IMR-90 (cell line): ENCODE measurements at regions not wholly inside any gene's neighbourhood (a gene's known extent, or its start where the extent isn't known, plus 50 kb on each side); places are given as distances from the start of the nearest gene placed in this dataset.

Experiments used
- ATAC-seq: fragments of 200-7000 bp; cut with Tn5 transposase; 2 replicates; pipeline ENCODE4 v1.9.1; 2020; ENCODE audit warnings: low read depth, mild to moderate bottlenecking, moderate library complexity
- BruUV-seq: library from RNA; stranded (reverse); fragments of 400-500 nt; replicated peaks from 2 replicates; lab custom pipeline; 2021; lab: Mats Ljungman, UMichigan
- CTCF ChIA-PET: fragments of 300-600 bp; formaldehyde crosslinking; extraction: SDS; loops from one replicate; lab custom pipeline; 2021; ENCODE audit warnings: antibody characterized with exemption; lab: Yijun Ruan, JAX
- POLR2A ChIA-PET: fragments of 300-600 bp; sonication (Branson Sonifier 250); formaldehyde crosslinking; loops from one replicate; lab custom pipeline; 2022; ENCODE audit warnings: antibody characterized with exemption; ENCODE audit not compliant: unreplicated experiment; lab: Charles Lee
- DNase-seq: peaks from one replicate; pipeline ENCODE4 v3.0.0; 2013
- H2AFZ ChIP-seq: replicated peaks from 2 replicates; pipeline ENCODE3; 2013; ENCODE audit warnings: low read length, mild to moderate bottlenecking; ENCODE audit not compliant: poor library complexity
- H2AK5ac ChIP-seq: 2 replicates; pipeline ENCODE4 v1.6.1; 2013; ENCODE audit warnings: low read depth, low read length, inconsistent platforms
- H2AK9ac ChIP-seq: replicated peaks from 2 replicates; pipeline ENCODE3; 2013; ENCODE audit warnings: mild to moderate bottlenecking, low read depth, low read length, moderate library complexity; ENCODE audit not compliant: poor library complexity
- H2BK120ac ChIP-seq: 2 replicates; pipeline ENCODE4 v1.6.1; 2013; ENCODE audit warnings: low read depth, low read length, inconsistent platforms
- H2BK15ac ChIP-seq: 3 replicates; pipeline ENCODE4 v1.6.1; 2013; ENCODE audit warnings: low read depth, low read length, inconsistent platforms
- H2BK20ac ChIP-seq: 2 replicates; pipeline ENCODE4 v1.6.1; 2013; ENCODE audit warnings: low read depth, mild to moderate bottlenecking, inconsistent platforms, low read length, moderate library complexity
- H2BK5ac ChIP-seq: 2 replicates; pipeline ENCODE4 v1.6.1; 2013; ENCODE audit warnings: mild to moderate bottlenecking, low read depth, low read length, inconsistent platforms; ENCODE audit not compliant: poor library complexity, severe bottlenecking
- H3K14ac ChIP-seq: replicated peaks from 2 replicates; pipeline ENCODE4 v1.6.1; 2013; ENCODE audit warnings: low read depth, low read length, inconsistent platforms
- H3K18ac ChIP-seq: 2 replicates; pipeline ENCODE4 v1.6.1; 2013; ENCODE audit warnings: low read depth, low read length, control low read depth
- H3K23ac ChIP-seq: 2 replicates; pipeline ENCODE4 v1.6.1; 2013; ENCODE audit warnings: low read depth, low read length, inconsistent platforms
- H3K27ac ChIP-seq: 2 replicates; pipeline ENCODE4 v1.5.1; 2013; ENCODE audit warnings: mild to moderate bottlenecking, control low read depth, low read length; ENCODE audit not compliant: insufficient read depth
- H3K27me3 ChIP-seq: 2 replicates; pipeline ENCODE4 v1.6.1; 2013; ENCODE audit warnings: low read length; ENCODE audit not compliant: control insufficient read depth, insufficient read depth
- H3K36me3 ChIP-seq: 2 replicates; pipeline ENCODE4 v1.6.1; 2013; ENCODE audit warnings: low read length, mixed read lengths; ENCODE audit not compliant: control insufficient read depth, insufficient read depth
- H3K4ac ChIP-seq: 2 replicates; pipeline ENCODE4 v1.6.1; 2013; ENCODE audit warnings: low read depth, low read length, inconsistent platforms
- H3K4me1 ChIP-seq: 2 replicates; pipeline ENCODE4 v1.6.1; 2013; ENCODE audit warnings: low read length, mixed read lengths; ENCODE audit not compliant: control insufficient read depth, insufficient read depth
- H3K4me2 ChIP-seq: 2 replicates; pipeline ENCODE4 v1.6.1; 2013; ENCODE audit warnings: low read depth, mild to moderate bottlenecking, control low read depth, low read length, moderate library complexity
- H3K4me3 ChIP-seq: 2 replicates; pipeline ENCODE4 v1.5.1; 2013; ENCODE audit warnings: low read depth, mild to moderate bottlenecking, control low read depth, low read length, moderate library complexity; ENCODE audit not compliant: insufficient read depth
- H3K56ac ChIP-seq: 2 replicates; pipeline ENCODE4 v1.6.1; 2013; ENCODE audit warnings: low read length, inconsistent platforms; ENCODE audit not compliant: insufficient read depth; ENCODE audit errors: extremely low read depth
- H3K79me1 ChIP-seq, 2 experiments: 2 replicates each; pipeline ENCODE4 v1.6.1; 2013; ENCODE audit warnings: low read length in 2 of 2, inconsistent platforms in 1 of 2, low read depth in 1 of 2
- H3K9ac ChIP-seq: 2 replicates; pipeline ENCODE4 v1.6.1; 2013; ENCODE audit warnings: low read depth, low read length, control low read depth
- H3K9me1 ChIP-seq: 2 replicates; pipeline ENCODE4 v1.6.1; 2013; ENCODE audit warnings: low read length, inconsistent platforms; ENCODE audit not compliant: insufficient read depth
- H3K9me3 ChIP-seq: 2 replicates; pipeline ENCODE4 v1.6.1; 2013; ENCODE audit warnings: low read length; ENCODE audit not compliant: control insufficient read depth, insufficient read depth
- H4K20me1 ChIP-seq: 2 replicates; pipeline ENCODE4 v1.6.1; 2013; ENCODE audit warnings: low read length, inconsistent platforms; ENCODE audit not compliant: insufficient read depth
- H4K5ac ChIP-seq: 2 replicates; pipeline ENCODE4 v1.6.1; 2013; ENCODE audit warnings: mild to moderate bottlenecking, low read depth, low read length, control low read depth
- H4K8ac ChIP-seq, 2 experiments: 2 replicates each; pipeline ENCODE4 v1.6.1; 2013; ENCODE audit warnings: low read depth in 2 of 2, low read length in 2 of 2, control low read depth in 1 of 2, inconsistent platforms in 1 of 2
- H4K91ac ChIP-seq: 2 replicates; pipeline ENCODE4 v1.6.1; 2013; ENCODE audit warnings: low read depth, low read length, inconsistent platforms; ENCODE audit not compliant: insufficient read depth
- BHLHE40 ChIP-seq: fragments of 150-350 bp; IDR thresholded peaks from 2 replicates; pipeline ENCODE4 v1.6.1; 2016; ENCODE audit warnings: mild to moderate bottlenecking, low read depth, low read length
- CEBPB ChIP-seq: IDR thresholded peaks from 2 replicates; pipeline ENCODE4 v1.6.1; 2012; ENCODE audit warnings: low read depth, low read length, improper control_type of control experiment
- CHD1 ChIP-seq: IDR thresholded peaks from 2 replicates; pipeline ENCODE4 v1.6.1; 2012; ENCODE audit warnings: low read depth, low read length, improper control_type of control experiment
- ELK1 ChIP-seq: fragments of 150-350 bp; IDR thresholded peaks from 2 replicates; pipeline ENCODE4 v1.6.1; 2016; ENCODE audit warnings: low read depth, mild to moderate bottlenecking, low read length, moderate library complexity, borderline replicate concordance
- FOS ChIP-seq: fragments of 150-350 bp; IDR thresholded peaks from 2 replicates; pipeline ENCODE4 v1.6.1; 2016; ENCODE audit warnings: low read depth, low read length
- MAFK ChIP-seq: IDR thresholded peaks from 2 replicates; pipeline ENCODE4 v1.6.1; 2012; ENCODE audit warnings: low read depth, low read length, improper control_type of control experiment
- MAZ ChIP-seq: IDR thresholded peaks from 2 replicates; pipeline ENCODE4 v1.6.1; 2012; ENCODE audit warnings: low read depth, mild to moderate bottlenecking, low read length, improper control_type of control experiment, moderate library complexity, borderline replicate concordance
- MXI1 ChIP-seq: IDR thresholded peaks from 2 replicates; pipeline ENCODE4 v1.6.1; 2012; ENCODE audit warnings: low read depth, mild to moderate bottlenecking, low read length, moderate library complexity, borderline replicate concordance
- NFE2L2 ChIP-seq: fragments of 150-350 bp; IDR thresholded peaks from 2 replicates; pipeline ENCODE4 v1.6.1; 2016; ENCODE audit warnings: low read depth, mild to moderate bottlenecking, low read length
- POLR2A ChIP-seq: IDR thresholded peaks from 2 replicates; pipeline ENCODE4 v1.6.1; 2012; ENCODE audit warnings: mild to moderate bottlenecking, low read depth, low read length
- RAD21 ChIP-seq: IDR thresholded peaks from 2 replicates; pipeline ENCODE4 v1.6.1; 2012; ENCODE audit warnings: low read length, improper control_type of control experiment
- RCOR1 ChIP-seq: IDR thresholded peaks from 2 replicates; pipeline ENCODE4 v1.6.1; 2012; ENCODE audit warnings: mild to moderate bottlenecking, low read length, improper control_type of control experiment; ENCODE audit not compliant: insufficient replicate concordance
- RFX5 ChIP-seq: IDR thresholded peaks from 2 replicates; pipeline ENCODE4 v1.8.0; 2012; ENCODE audit warnings: low read depth, mild to moderate bottlenecking, low read length, moderate library complexity
- SMC3 ChIP-seq: fragments of 150-350 bp; IDR thresholded peaks from 2 replicates; pipeline ENCODE4 v1.6.1; 2016; ENCODE audit warnings: low read depth, mild to moderate bottlenecking, antibody characterized with exemption, low read length, moderate library complexity
- WGBS, 2 experiments: methylation state at CpG; one replicate each; pipeline versions ENCODE4 v1.1.5 to v1.1.7; 2013; ENCODE audit warnings: missing lambda C conversion rate in 2 of 2; ENCODE audit not compliant: insufficient read length in 1 of 2; ENCODE audit errors: extremely low coverage in 2 of 2; 5-methylcytosine and 5-hydroxymethylcytosine counted together
- dilution Hi-C: fragments of 300-500 bp; cut with HindIII; formaldehyde crosslinking; loops from one replicate; pipeline ENCODE4 v1.14.3; 2018; ENCODE audit warnings: low sequenced_read_pairs; ENCODE audit not compliant: unreplicated experiment
- in situ Hi-C: fragments of 300-500 bp; cut with MboI; formaldehyde crosslinking; loops from 3 replicates; pipeline ENCODE4 v1.14.3; 2019; ENCODE audit warnings: low sequenced_read_pairs, inconsistent platforms, mixed read lengths
- intact Hi-C: fragments of 100-400 bp; cut with micrococcal nuclease; formaldehyde crosslinking; loops from 2 replicates; pipeline ENCODE4 v1.10.0; 2022
- TF ChIP-seq, protein P1 (sequence below): fragments of 150-350 bp; IDR thresholded peaks from 2 replicates; pipeline ENCODE4 v1.6.1; 2017; ENCODE audit warnings: mild to moderate bottlenecking, antibody characterized with exemption, low read length, low read depth
- TF ChIP-seq, protein P2 (sequence below): conservative IDR thresholded peaks from 2 replicates; pipeline ENCODE4 v1.5.1; 2012; ENCODE audit warnings: mild to moderate bottlenecking, low read depth, low read length, improper control_type of control experiment

DNA sequence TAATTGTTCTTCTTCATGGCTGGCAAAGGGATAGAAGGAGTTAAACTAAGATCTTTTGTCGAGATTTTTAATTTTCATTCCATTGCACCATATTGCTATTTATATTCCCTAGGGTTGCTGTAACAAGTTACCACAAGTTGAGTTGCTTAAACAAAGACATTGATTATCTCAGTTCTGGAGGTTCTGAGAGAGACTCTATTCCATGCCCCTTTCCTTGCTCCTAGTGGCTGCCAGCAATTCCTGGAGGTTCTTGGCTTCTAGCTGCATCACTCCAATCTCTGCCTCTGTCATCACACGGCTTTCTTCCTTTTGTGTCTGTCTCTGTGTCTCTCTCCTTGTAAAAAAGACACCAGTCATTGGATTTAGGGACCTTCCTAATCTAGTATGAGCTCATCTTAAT, 136.6 kb upstream of the DAB2 start:
- Histone ChIP-seq H2AFZ (no peak overlapping the region), H3K14ac (no peak overlapping the region), H2BK120ac (no peak overlapping the region), H3K23ac (no peak overlapping the region), H2BK5ac (no peak overlapping the region), H3K27me3 (peaks cover 13% of the 10 kb centered on the region), H3K4me3 (no peak overlapping the region), H3K4me2 (no peak overlapping the region), H4K5ac (no peak overlapping the region), H2BK20ac (no peak overlapping the region), H3K79me1 (no peaks in the 10 kb centered on the region), H2BK15ac (no peak overlapping the region), H4K8ac (no peak overlapping the region), H4K20me1 (no peaks in the 10 kb centered on the region), H3K27ac (no peak overlapping the region), H3K18ac (no peak overlapping the region), H3K4ac (no peak overlapping the region), H2AK9ac (no peak overlapping the region), H3K36me3 (no peaks in the 10 kb centered on the region), H3K56ac (no peak overlapping the region), H3K9me1 (no peaks in the 10 kb centered on the region), H2AK5ac (no peak overlapping the region), H3K9ac (no peak overlapping the region), H3K9me3 (no peaks in the 10 kb centered on the region), H3K4me1 (no peaks in the 10 kb centered on the region), H4K91ac (no peak overlapping the region)
- in situ Hi-C loops: loop anchor here (25.0 kb wide), 1 partner anchor 349 kb away; the partner anchor contains the start of gene FYB1
- DNase-seq: no peak
- BruUV-seq: no TSS peak
- WGBS, 2 experiments: no CpG with 5 or more reads among the region's 2 CpGs
- CTCF ChIA-PET: no interaction called here
- TF ChIP-seq NFE2L2 (no peak), FOS (no peak), BHLHE40 (no peak), RCOR1 (no peak), MAFK (no peak), MXI1 (no peak), SMC3 (no peak), CHD1 (no peak), POLR2A (no peak), CEBPB (no peak), RAD21 (no peak), ELK1 (no peak), MAZ (no peak), RFX5 (no peak)
- TF ChIP-seq, protein P1, sequence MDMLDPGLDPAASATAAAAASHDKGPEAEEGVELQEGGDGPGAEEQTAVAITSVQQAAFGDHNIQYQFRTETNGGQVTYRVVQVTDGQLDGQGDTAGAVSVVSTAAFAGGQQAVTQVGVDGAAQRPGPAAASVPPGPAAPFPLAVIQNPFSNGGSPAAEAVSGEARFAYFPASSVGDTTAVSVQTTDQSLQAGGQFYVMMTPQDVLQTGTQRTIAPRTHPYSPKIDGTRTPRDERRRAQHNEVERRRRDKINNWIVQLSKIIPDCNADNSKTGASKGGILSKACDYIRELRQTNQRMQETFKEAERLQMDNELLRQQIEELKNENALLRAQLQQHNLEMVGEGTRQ: no peak
- TF ChIP-seq, protein P2, sequence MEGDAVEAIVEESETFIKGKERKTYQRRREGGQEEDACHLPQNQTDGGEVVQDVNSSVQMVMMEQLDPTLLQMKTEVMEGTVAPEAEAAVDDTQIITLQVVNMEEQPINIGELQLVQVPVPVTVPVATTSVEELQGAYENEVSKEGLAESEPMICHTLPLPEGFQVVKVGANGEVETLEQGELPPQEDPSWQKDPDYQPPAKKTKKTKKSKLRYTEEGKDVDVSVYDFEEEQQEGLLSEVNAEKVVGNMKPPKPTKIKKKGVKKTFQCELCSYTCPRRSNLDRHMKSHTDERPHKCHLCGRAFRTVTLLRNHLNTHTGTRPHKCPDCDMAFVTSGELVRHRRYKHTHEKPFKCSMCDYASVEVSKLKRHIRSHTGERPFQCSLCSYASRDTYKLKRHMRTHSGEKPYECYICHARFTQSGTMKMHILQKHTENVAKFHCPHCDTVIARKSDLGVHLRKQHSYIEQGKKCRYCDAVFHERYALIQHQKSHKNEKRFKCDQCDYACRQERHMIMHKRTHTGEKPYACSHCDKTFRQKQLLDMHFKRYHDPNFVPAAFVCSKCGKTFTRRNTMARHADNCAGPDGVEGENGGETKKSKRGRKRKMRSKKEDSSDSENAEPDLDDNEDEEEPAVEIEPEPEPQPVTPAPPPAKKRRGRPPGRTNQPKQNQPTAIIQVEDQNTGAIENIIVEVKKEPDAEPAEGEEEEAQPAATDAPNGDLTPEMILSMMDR: no peak
- intact Hi-C loops: no loop called here
- dilution Hi-C loops: no loop called here
- no peak for ATAC-seq
- POLR2A ChIA-PET: no interaction called here
